HG02973 (cell line): ENCODE measurements at regions not wholly inside any gene's neighbourhood (a gene's known extent, or its start where the extent isn't known, plus 50 kb on each side); places are given as distances from the start of the nearest gene placed in this dataset.

Experiments
- ATAC-seq: cut with Tn5 transposase; IDR thresholded peaks from one replicate; pipeline ENCODE4 v1.9.1; 2021; ENCODE audit warnings: moderate library complexity; ENCODE audit not compliant: unreplicated experiment

DNA sequence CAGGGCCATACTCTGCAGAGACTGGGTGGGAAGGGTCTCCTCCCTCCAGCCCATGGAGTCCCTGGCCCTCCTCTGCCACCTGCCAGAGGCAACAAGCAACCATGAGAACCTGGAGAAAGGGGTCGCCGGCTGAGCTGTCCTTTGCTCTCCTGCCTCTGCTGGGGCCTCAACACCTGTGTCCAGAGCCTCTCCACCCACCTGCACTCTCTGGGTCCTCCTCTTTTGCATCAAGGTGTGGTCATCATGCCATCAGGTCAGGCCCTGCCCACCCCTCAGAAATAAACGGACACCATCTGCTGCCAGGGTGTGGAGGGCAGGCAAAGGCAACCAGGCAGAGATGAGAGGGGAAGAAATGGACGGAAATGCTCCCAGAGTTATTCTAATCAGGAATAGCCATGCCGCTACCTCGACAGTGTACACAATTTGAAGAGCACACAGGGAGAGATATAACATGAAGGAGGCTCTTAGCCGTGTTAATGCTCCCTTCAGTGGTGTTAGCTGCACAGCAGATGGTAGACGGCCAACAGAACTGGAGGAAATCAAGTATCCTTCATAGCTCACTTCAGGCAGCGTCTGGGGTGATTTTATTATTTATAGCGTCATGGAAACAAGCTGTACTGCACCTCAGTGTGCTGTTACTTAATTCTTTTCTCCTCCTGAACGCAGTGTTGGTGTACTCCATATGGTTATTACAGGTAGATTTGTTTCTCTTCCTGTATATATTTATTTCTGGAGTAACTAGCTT lies 247.9 kb downstream of the TSN start:
- ATAC-seq = no peak

DNA sequence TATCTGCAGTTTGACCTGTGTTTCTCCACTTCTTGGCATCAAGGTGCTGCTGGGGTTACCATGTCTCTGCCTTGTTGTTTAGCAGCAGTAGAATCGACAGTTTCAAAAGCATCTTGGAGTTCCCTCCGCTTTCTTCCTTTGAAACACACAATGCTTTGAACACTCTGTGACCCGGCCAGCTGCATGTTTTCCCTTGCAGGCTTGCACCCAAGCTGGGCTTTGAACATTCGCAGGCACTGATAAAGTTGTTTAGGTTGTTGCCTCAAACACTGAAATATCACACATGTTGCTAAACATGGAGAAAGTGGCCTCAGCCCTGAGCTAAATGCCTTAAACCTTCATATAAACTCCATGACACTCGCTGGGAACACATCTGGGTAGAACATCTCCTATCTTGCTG lies 251.7 kb downstream of the TSN start:
- ATAC-seq = no peak

DNA sequence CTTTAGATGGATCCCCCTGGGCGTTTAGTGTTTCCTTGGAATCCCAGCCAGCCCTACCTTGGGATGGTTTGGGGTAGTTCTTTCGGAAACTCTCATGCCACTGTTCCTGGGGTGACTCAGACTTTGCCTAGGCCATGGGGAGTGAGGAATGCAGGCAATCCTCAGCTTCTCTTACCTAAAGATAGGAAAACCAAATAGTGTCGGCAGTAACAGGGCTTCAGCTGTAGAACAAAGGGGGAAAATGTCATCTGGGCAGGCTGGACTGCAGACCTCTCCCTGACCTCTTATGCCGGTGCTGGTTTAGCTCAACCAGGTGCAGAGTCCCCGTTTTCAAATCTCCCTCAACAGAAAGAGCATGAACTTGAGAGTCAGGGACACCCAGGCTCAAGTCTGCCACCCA lies 252.1 kb downstream of the TSN start:
- no peak for ATAC-seq

DNA sequence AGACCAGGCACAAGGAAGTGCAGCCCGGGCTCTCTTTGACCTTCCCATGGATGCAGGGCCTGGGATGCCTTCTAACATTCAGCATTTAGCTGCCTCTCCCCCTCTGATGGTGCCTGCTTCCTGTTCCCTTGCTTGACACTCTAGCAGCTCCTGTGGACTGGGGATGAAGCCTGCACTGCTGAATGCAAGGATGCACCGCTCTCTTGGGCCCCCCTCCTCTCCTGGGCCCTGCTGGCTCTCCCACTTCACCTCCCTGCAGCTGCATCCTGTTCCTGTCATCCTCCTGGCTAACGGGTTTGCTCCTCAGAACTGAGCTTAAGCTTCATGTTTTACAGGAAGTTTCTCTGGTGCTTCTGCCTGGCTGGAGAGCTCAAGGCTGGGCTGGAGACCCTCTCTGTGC lies 254.1 kb downstream of the TSN start:
- no peak for ATAC-seq

DNA sequence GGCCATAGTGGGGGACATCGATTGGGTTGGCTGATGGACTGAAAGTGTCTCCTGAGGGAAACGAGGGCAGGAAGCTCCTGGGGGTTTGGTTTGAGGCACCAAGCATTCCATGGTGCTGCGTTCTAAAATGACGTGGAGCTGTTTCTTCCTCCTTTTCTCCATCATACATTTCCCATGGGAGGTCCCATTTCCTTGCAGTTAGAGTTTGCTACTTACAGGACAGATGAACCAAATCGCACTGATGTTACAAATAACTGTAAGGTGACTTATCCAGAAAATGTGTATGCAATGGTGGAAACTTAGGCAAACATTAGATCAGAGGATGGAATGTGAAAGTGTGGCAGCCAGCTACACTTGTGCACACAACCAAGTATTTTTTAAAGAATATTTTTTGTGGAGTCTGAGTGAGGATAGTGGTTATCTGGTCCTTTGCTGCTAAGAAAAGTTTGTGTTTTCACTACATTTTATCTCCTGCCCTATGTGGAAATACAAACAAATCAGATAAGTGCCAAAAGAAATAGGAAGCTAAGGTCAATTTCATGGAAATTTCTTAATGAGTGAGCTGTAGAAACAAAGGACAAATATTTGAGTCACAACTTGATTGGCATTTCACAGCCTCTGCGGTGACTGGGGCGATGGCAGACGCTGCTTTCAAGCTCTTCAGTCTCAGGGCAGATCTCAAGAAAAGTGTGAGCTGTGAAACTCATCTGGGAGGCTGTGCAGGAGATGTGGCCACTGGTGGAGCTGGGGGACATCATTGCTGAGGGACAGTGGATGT lies 256.2 kb downstream of the TSN start:
- ATAC-seq = no peak

DNA sequence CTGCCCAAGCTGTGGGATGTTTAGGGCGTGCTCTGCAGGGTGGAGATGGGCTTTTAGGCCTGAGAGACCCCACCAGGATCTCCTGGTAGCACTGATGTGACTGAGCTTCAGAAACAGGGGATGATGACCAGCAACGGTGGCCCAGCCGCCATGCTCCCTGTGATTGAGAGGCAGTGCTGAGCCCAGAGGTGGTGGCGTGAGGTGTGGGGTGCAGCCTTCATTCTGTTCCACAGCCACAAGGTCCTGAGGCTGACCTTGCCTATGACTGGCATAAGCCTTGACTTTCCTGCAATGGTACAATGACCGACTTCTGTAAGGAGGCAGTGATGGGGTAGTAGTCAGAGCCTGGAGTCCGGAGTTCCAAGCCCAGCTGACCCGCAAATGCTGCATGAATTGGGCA lies 263.3 kb downstream of the TSN start:
- ATAC-seq = no peak

DNA sequence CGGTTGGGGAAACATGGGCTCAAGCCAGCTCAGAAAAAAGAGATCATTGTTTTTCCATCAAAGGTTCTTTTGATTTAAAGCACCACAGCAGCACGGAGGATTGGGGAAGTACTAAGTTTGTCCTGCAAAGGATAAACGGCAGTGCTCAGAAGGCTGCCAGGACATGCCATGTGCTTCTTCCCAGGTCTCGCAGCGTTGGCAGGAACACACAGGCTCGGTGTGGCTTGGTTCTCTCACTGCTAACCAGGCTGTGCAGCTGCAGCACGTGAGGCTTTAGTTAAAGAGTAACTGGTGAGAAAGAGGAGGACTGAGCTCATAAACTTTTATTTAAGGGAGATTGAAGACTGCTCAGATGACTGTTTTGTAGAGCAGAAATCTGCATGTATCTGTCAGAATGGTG lies 264.3 kb downstream of the TSN start:
- ATAC-seq = no peak

DNA sequence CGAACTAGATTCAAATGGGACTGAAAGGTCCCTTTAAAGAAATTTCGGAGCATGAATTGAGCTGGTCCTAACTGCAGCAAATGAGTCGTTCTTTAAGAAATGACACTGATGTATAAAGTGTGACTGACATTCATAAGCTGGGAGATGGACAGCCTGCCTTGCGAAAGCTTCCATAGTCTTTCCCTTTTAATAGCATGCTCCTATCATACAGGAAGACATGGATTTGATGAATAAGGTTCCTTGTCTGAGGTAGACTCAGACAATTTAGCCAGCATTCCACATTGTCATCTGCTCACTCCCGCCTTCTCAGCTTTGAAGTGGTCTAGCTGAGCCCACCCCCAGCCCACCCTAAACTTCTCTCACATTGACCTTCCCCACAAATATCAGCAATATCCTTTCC lies 264.9 kb downstream of the TSN start:
- ATAC-seq = no peak

DNA sequence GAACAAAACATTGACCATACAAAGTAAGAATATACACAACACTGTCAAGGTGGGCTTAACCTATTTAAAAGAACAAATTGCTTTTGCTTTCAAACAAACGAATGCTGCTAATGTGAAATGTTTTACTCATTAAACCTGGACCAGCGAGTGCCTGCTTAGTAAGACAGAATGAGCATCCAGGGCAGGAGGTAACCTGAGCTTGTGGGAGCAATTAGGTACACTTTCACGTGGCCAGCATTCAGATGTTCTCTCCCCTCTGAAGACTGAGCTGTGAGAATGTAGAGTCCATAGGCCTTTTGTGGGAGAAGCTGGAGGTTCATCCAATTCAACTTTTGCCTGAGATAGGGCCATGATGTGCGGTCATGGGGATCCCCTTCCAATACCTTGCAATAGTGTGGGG lies 266.5 kb downstream of the TSN start:
- no peak for ATAC-seq

DNA sequence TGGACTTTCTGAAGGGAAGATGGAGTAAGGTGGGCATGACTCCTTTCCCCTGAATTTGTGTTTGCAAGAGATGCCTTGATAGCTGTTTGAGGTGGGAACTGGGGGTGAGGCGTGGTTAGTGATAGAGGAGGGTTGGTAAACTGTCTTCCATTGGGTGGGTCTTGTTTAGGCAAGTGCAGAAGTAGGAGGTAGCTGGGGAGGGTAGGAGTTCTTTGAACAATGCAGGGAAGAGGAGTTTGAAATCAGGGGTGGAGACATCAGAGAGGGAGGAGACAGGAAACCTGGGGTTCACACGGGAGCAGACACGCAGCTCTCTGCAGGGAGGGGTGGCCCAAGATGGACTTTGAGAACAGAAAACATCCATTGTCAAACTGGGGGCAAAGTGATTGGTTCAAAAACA lies 267.1 kb downstream of the TSN start:
- no peak for ATAC-seq

DNA sequence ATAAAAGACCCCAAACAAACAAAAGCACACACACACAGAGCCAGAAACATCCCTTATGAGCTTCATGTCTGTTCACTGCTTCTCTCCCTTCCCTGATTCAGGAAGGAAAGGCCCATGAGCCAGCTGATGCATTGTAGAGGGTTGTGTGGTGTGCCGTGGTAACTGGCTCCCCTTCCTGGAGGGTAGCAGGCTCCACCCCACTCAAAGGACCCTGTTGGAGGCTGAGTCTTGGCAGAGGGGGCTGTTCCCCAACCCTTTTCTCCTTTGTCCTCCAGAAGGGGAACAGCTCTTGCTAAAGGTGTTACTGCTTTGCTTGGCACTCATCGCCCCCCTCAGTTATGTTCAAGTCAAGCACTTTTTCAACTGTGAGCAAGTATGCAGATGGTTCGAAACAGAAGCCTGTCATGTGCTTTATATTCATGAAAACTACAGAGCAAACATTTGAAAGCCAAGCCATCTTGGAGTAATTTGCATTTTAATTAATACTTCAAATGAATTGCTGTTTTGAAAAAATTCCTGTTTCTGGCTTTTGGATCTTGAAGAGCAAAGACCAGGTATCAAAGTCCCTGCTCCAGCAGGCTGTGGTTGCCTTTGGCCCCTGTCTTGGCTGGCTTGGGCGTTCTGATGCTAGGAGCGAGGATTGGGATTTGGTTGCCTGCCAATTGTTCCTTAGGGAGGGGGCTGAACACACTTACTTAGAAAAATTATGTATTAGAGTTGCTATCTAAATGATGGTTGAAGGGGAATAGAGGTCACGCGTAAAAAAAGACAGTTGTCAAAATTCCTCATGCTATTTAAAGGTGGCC lies 267.8 kb downstream of the TSN start:
- no peak for ATAC-seq

DNA sequence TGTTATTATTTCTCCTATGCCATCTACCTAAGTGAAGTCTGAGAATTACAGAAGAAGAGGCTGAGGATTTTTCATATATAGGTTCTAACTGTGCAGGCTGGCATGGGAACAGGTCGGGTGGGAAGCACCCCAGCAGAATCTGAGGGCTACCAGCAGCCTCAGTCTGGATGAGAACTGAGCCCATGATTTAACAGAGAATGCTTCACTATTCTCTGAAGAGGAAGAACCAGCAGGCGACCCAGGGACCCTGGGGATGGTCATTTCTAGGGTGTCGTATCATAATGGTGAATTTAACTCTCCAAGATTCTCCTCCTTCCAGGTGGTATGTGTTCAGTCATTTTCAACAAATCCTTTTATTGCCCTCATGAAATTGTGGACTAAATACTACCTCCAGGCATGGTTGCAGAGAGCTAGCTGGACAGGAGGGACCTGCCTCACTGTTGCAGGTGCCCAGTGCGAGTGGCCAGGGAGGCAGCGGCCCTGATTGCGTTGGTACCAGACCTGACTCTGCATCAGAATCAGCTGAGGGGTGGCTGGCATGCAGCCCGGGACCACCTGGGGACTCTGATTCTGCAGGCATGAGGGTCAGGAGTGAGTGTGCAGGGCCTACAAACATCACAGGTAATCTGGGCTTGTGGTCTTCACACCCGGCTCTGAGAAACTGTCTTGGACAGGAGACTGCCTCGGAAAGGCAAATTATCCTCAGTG lies 272.2 kb downstream of the TSN start:
- ATAC-seq = no peak

DNA sequence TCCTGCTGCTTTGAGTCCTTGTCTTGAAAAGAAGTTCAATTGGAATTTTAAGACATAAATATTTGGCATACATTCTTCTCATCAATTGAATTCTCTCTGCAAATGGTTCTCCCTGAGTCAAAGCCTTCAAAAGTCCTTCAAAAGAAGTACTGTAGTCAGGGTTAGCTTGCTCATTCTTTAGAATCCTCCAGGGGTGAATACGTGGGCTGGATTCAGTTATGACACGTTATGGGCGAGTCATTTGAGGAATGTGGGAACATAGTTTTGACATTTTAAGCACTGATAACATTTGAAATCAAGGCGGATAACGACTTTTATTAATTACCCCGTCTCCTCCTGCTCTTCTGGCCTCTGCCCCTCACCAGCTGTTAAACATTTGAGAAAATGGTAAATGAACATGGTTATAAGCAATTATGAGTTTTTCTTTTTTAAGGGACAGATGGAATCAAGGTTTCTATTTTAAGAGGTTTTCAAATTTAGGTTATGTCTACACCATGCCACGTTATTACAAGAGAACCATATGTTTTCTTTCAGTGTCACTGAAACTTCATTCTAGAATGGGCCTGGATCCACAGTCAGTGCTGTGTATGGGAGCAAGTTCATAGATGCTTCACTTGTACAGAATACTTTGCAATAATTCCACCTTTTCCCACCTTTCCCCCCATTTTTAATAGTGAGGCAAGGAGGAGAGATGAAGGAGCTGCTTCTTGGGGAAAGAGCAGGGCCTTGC lies 273.1 kb downstream of the TSN start:
- ATAC-seq = no peak

DNA sequence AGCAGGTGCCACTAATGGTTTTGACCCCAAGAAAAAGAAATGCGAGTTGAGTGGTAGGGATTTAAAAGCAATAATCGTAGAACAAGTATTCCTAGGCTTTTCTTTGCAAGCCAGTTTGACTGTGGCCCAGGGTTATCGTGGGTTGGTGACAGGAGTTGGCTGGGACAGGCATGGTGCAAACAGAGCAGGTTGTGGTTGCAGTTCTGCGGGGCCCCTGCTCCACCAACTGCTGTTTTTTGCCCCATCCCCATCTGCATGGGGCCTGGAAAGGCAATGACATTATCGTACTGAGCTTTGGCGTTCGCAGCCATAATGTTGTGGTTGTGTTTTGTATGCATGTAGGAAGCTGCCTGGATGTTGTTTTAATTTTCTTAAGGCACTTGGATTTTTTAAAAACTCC lies 274.0 kb downstream of the TSN start:
- no peak for ATAC-seq

DNA sequence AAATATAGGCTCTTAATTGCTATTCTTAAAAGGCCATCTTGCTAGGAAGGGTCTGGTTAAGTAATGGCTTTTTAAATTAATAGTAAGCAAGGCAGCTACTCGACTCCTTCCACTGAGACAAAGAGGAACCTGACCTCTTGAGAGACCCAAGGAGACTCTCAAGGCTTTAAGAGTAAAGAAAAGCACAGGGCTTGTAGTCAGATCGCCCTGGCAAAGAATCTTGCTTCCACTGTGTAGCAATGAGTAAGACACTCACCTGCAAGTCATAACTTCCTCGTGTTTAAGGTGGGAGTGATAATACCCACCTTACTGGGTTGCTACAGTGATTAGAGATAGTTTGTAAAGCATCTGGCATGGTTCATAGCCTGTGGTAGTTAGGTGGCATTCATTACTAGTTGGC lies 274.5 kb downstream of the TSN start:
- ATAC-seq = no peak

DNA sequence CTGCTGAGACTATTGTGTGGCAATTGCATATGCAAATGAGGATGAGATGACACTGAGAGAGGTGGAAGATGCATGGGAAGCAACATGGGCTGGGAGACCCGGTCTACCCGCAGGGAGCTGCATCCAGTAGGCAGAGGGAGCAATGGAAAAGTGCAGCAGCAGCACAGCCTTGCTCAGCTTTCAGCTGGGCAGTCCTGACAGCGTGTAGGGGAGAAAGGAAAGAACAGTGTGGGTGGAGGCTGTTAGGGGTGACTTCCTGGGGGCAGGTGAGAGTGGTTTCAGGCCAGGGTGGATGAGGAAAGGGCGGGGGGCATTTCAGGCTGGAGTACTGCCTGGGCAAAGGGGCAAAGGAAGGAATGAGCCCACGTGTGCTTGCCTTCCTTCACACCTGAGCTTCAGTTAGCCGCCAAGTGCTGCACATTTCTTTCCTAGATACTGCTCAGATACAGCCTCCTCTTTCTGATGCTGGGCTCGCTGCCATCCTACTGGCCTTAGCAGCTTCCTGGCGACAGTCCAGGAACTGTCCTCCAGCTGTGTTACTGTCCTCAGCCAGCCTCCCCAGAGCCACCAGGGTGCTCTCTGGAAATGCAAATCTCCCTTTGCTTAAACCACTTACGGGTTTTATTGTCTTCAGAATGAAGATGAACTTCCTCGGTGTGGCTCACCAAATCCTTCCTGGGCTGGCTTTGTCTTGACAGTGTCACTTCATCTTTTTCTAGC lies 276.3 kb downstream of the TSN start:
- ATAC-seq = no peak

DNA sequence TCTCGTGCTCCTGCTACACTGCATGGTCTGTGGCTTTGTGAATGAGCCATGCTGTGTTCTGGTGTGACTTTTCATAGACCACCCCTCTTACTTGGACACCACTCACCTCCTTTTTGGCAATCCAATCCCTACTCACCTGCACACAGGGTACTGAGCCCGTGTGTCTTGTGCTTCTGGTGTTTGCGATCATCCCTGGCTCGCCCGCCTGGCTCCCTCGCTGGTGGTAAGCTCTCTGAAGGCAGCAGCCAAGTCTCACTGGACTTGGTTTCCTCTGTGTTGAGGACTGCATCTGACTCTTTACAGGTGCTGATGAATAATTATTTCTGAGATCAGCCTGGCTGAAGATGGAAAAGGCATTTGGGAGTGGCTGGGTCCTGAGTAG lies 276.8 kb downstream of the TSN start:
- ATAC-seq = no peak

DNA sequence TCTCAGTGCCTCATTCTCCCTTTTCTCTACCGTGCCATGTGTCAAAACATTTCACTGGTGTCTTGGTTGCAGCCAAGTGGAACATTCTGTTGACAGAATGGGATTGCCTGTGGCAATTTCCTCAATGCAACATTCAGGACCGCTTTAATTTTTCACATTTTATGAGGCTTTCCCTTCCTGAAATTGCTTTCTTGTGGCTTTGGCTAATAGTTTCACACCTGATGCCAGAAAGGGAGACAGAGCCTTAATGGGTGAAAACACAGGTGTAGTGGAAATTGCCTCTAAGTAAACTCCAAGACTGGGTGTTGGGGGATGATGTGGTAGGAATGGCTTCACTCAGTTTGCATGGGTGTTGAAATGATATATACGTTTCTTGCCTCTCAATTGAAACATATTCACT lies 278.3 kb downstream of the TSN start:
- no peak for ATAC-seq

DNA sequence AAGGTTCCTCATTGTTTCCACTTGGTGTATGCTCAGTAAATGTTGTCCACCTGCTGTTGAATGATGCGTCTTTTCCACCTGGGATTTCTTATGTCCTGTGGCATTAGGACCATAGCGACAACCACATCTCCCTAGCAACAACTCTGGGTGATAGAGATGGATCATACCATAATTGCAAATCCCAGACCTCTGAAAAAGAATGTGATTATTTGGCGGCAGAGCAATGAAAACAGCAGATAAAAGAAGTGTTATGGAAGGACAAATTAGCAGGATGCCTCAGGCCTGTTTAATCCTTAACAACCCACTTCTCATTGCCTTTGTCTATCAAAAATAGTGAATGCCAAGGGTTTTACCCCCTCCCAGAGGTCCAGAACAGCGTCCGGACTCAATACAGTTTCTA lies 278.9 kb downstream of the TSN start:
- ATAC-seq = no peak

DNA sequence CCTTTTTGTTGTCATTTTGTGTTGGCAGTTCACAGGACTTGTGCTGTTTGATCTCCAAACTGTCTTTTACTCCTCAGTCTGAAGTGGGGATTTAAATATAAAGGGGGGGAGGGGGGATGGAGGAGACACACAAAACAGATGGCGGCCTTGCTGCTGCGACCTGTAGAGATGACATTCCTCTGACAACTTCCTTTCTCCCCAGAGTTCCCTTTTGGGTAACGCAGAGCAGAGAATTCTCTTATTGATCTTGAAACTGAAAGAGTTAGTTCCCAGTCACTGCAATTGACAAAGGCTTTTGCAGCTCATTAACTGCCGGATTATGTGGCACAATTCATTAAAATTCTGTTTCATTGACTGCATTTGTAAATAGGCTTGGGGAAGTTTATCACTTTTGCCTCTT lies 279.3 kb downstream of the TSN start:
- no peak for ATAC-seq
